Loucy (cell line): ENCODE measurements at regions not wholly inside any gene's neighbourhood (a gene's known extent, or its start where the extent isn't known, plus 50 kb on each side); places are given as distances from the start of the nearest gene placed in this dataset.

Source experiments
- H2AFZ ChIP-seq: fragments of 200-600 bp; sonication (generic); 2 replicates; pipeline ENCODE4 v1.6.0; 2016; ENCODE audit warnings: antibody characterized with exemption, mild to moderate bottlenecking, low read length, moderate library complexity
- H3F3A ChIP-seq: fragments of 200-600 bp; 2 replicates; pipeline ENCODE4 v1.6.0; 2016; ENCODE audit warnings: antibody characterized with exemption, low read depth, mild to moderate bottlenecking
- H3K27me3 ChIP-seq: fragments of 200-600 bp; sonication (generic); 2 replicates; pipeline ENCODE4 v1.6.1; 2014; ENCODE audit warnings: low read length, mild to moderate bottlenecking; ENCODE audit not compliant: insufficient read depth, poor library complexity, severe bottlenecking
- H3K36me3 ChIP-seq: fragments of 200-600 bp; sonication (generic); 2 replicates; pipeline ENCODE4 v1.6.1; 2016; ENCODE audit warnings: low read length; ENCODE audit not compliant: insufficient read depth
- H3K4me1 ChIP-seq: fragments of 200-600 bp; sonication (generic); 2 replicates; pipeline ENCODE4 v1.5.1; 2014; ENCODE audit warnings: low read length, mild to moderate bottlenecking; ENCODE audit not compliant: insufficient read depth, poor library complexity, severe bottlenecking
- H3K4me2 ChIP-seq: fragments of 200-600 bp; sonication (generic); 2 replicates; pipeline ENCODE4 v1.6.0; 2014; ENCODE audit warnings: antibody characterized with exemption, low read length, low read depth, mild to moderate bottlenecking; ENCODE audit not compliant: poor library complexity, severe bottlenecking
- H3K4me3 ChIP-seq: fragments of 200-600 bp; sonication (generic); 2 replicates; pipeline ENCODE4 v1.5.1; 2014; ENCODE audit warnings: low read length, mild to moderate bottlenecking, mixed read lengths; ENCODE audit not compliant: poor library complexity, severe bottlenecking
- H3K79me2 ChIP-seq: fragments of 200-600 bp; sonication (generic); 2 replicates; pipeline ENCODE4 v1.6.1; 2014; ENCODE audit warnings: low read length; ENCODE audit not compliant: insufficient read depth
- H3K9ac ChIP-seq: fragments of 200-600 bp; sonication (generic); 2 replicates; pipeline ENCODE4 v1.6.0; 2014; ENCODE audit warnings: mild to moderate bottlenecking, low read depth, low read length, moderate library complexity; ENCODE audit not compliant: poor library complexity, severe bottlenecking
- H3K9me2 ChIP-seq: fragments of 200-600 bp; sonication (generic); replicated peaks from 2 replicates; pipeline ENCODE4 v1.6.1; 2016; ENCODE audit warnings: low read depth, low read length, mixed read lengths
- H3K9me3 ChIP-seq: fragments of 200-600 bp; sonication (generic); 2 replicates; pipeline ENCODE4 v1.6.1; 2014; ENCODE audit warnings: mild to moderate bottlenecking, antibody characterized with exemption, low read length, low read depth; ENCODE audit not compliant: insufficient read depth
- H4K20me1 ChIP-seq: fragments of 200-600 bp; sonication (generic); 2 replicates; pipeline ENCODE4 v1.6.0; 2014; ENCODE audit warnings: antibody characterized with exemption, low read length, mild to moderate bottlenecking; ENCODE audit not compliant: insufficient read depth, poor library complexity, severe bottlenecking
- CTCF ChIP-seq: fragments of 200-600 bp; sonication (generic); conservative IDR thresholded peaks from 2 replicates; pipeline ENCODE4 v1.5.1; 2014; ENCODE audit warnings: mild to moderate bottlenecking, antibody characterized with exemption, low read length
- EZH2phosphoT487 ChIP-seq: fragments of 200-600 bp; IDR thresholded peaks from 2 replicates; pipeline ENCODE4 v1.6.1; 2018; ENCODE audit warnings: antibody characterized with exemption, mild to moderate bottlenecking, moderate library complexity, borderline replicate concordance

GRCh38 chr16:8251298-8251697 lies 339.0 kb downstream of the TMEM114 start:
- H3K9me2 ChIP-seq = no peaks in the 10 kb centered on the region
- H3K4me1 ChIP-seq = no peaks in the 10 kb centered on the region

GRCh38 chr16:8247993-8248392 lies 342.3 kb downstream of the TMEM114 start:
- Histone ChIP-seq H3K27me3 (no peaks in the 10 kb centered on the region), H2AFZ (no peak overlapping the region)
- TF ChIP-seq CTCF (no peak), EZH2phosphoT487 (no peak)

More at GRCh38 chr16:8251298-8251697, 339.0 kb downstream of the TMEM114 start:
- Histone ChIP-seq H3K9me3 (no peaks in the 10 kb centered on the region), H3K4me2 (no peak overlapping the region), H3F3A (no peaks in the 10 kb centered on the region), H3K79me2 (no peaks in the 10 kb centered on the region), H2AFZ (no peak overlapping the region), H3K27me3 (no peaks in the 10 kb centered on the region), H4K20me1 (no peaks in the 10 kb centered on the region), H3K4me3 (no peak overlapping the region), H3K36me3 (no peaks in the 10 kb centered on the region), H3K9ac (no peak overlapping the region)
- TF ChIP-seq EZH2phosphoT487 (no peak), CTCF (no peak)

GRCh38 chr16:8243981-8244380 lies 346.3 kb downstream of the TMEM114 start:
- no peaks in the 10 kb centered on the region for H4K20me1 ChIP-seq
- H3K9me2 ChIP-seq = no peaks in the 10 kb centered on the region
- no peaks in the 10 kb centered on the region for H3K36me3 ChIP-seq
- H3K4me3 ChIP-seq = no peak overlapping the region
- no peaks in the 10 kb centered on the region for H3F3A ChIP-seq
- no peaks in the 10 kb centered on the region for H3K4me1 ChIP-seq
- no peaks in the 10 kb centered on the region for H3K27me3 ChIP-seq
- no peaks in the 10 kb centered on the region for H3K9me3 ChIP-seq
- no peak overlapping the region for H2AFZ ChIP-seq
- no peak for TF ChIP-seq CTCF
- TF ChIP-seq EZH2phosphoT487 = no peak
- no peak overlapping the region for H3K9ac ChIP-seq
- H3K4me2 ChIP-seq = no peak overlapping the region
- no peaks in the 10 kb centered on the region for H3K79me2 ChIP-seq

More at GRCh38 chr16:8247993-8248392, 342.3 kb downstream of the TMEM114 start:
- Histone ChIP-seq H3K9ac (no peak overlapping the region), H3K4me3 (no peak overlapping the region), H3K9me3 (no peaks in the 10 kb centered on the region), H3K9me2 (no peaks in the 10 kb centered on the region), H3F3A (no peaks in the 10 kb centered on the region), H3K79me2 (no peaks in the 10 kb centered on the region), H3K4me1 (no peaks in the 10 kb centered on the region), H4K20me1 (no peaks in the 10 kb centered on the region), H3K4me2 (no peak overlapping the region), H3K36me3 (no peaks in the 10 kb centered on the region)
